OCI-LY3 (cell line): ENCODE measurements at regions not wholly inside any gene's neighbourhood (a gene's known extent, or its start where the extent isn't known, plus 50 kb on each side); places are given as distances from the start of the nearest gene placed in this dataset.

Experiments used
- EZH2phosphoT487 ChIP-seq: fragments of 200-600 bp; shearing (Covaris generic); IDR thresholded peaks from 2 replicates; pipeline ENCODE4 v1.6.1; 2018; ENCODE audit warnings: antibody characterized with exemption, mixed run types, low read depth
- TF ChIP-seq, protein P1 (sequence below): fragments of 200-600, 300-600 bp; sonication (generic); IDR thresholded peaks from 2 replicates; pipeline ENCODE4 v1.5.1; 2014; ENCODE audit warnings: antibody characterized with exemption, low read length, low read depth

DNA sequence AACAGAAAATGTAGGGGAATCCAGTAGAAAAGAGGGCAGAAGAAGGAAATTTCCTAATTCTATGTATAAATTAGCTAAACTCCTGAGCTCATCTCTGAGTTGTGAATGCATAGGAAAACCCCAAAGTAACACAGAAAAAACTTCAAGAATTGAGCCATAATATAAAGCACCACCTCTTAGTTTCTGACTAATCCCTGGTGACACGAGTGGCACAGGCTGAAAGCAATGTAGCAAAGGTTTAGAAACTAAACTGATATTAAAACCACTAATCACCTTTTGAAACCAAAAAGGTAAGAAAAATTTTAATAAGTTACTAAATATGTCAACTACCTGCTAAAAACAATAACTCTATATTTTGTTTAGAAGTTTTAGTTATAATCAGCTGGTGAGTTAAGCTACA, 255.6 kb upstream of the NECTIN3 start:
- TF ChIP-seq, protein P1, sequence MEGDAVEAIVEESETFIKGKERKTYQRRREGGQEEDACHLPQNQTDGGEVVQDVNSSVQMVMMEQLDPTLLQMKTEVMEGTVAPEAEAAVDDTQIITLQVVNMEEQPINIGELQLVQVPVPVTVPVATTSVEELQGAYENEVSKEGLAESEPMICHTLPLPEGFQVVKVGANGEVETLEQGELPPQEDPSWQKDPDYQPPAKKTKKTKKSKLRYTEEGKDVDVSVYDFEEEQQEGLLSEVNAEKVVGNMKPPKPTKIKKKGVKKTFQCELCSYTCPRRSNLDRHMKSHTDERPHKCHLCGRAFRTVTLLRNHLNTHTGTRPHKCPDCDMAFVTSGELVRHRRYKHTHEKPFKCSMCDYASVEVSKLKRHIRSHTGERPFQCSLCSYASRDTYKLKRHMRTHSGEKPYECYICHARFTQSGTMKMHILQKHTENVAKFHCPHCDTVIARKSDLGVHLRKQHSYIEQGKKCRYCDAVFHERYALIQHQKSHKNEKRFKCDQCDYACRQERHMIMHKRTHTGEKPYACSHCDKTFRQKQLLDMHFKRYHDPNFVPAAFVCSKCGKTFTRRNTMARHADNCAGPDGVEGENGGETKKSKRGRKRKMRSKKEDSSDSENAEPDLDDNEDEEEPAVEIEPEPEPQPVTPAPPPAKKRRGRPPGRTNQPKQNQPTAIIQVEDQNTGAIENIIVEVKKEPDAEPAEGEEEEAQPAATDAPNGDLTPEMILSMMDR: no peak
- TF ChIP-seq EZH2phosphoT487: no peak
